Left lobe of liver (tissue), 2 donors: ENCODE measurements at regions not wholly inside any gene's neighbourhood (a gene's known extent, or its start where the extent isn't known, plus 50 kb on each side); places are given as distances from the start of the nearest gene placed in this dataset.
A peak's percentile ranks its signal among the peaks of the same experiment; 100 is the strongest.
"Not testable (repeated sequence)": the region's sequence is repeated elsewhere in the genome, so short reads cannot be mapped to it uniquely, and the experiment has no call there.

Experiments used
- ATAC-seq: fragments of 200-7000 bp; cut with Tn5 transposase; one replicate; pipeline ENCODE4 v1.9.1; 2020; ENCODE audit warnings: mild to moderate bottlenecking, moderate library complexity
- DNase-seq: peaks from one replicate; pipeline ENCODE4 v3.0.0-alpha.2; 2020; ENCODE audit warnings: low spot score
- donor health status: DM: no; HTN: no; CAD: no; lungs with moderate emphysema.
- donor health status: DM: no; HTN: yes; CAD: no.

- ATAC-seq (no peak), DNase-seq (no peak)
These were observed 139.4 kb upstream of the KLF12 start for GRCh38 chr13:74273581-74273980.

GRCh38 chr13:74272826-74273225 lies 138.6 kb upstream of the KLF12 start:
- ATAC-seq (no peak), DNase-seq (no peak)

- ATAC-seq (no peak), DNase-seq (no peak)
These were observed 135.8 kb upstream of the KLF12 start for GRCh38 chr13:74270018-74270417.

GRCh38 chr13:74266861-74267260 lies 132.7 kb upstream of the KLF12 start:
- ATAC-seq (no peak), DNase-seq (no peak)

- no peak for ATAC-seq
These were observed 132.1 kb upstream of the KLF12 start for GRCh38 chr13:74266309-74266708.

GRCh38 chr13:74264333-74264732 lies 130.1 kb upstream of the KLF12 start:
- ATAC-seq (no peak), DNase-seq (no peak)

More at GRCh38 chr13:74266309-74266708, 132.1 kb upstream of the KLF12 start:
- DNase-seq = no peak

- DNase-seq, ATAC-seq: not testable (repeated sequence)
These were observed 126.2 kb upstream of the KLF12 start for GRCh38 chr13:74260420-74260819.

GRCh38 chr13:74259641-74260040 lies 125.4 kb upstream of the KLF12 start:
- DNase-seq = no peak
- ATAC-seq = no peak

GRCh38 chr13:74258961-74259360 lies 124.8 kb upstream of the KLF12 start:
- DNase-seq (no peak), ATAC-seq (no peak)

GRCh38 chr13:74256969-74257368 lies 122.8 kb upstream of the KLF12 start:
- no peak for ATAC-seq
- no peak for DNase-seq

- no peak for DNase-seq
- no peak for ATAC-seq
These were observed 119.0 kb upstream of the KLF12 start for GRCh38 chr13:74253161-74253560.

GRCh38 chr13:74251778-74252519 lies 117.7 kb upstream of the KLF12 start:
- no peak for ATAC-seq

GRCh38 chr13:74250738-74251190 lies 116.6 kb upstream of the KLF12 start:
- ATAC-seq = no peak
- no peak for DNase-seq

More at GRCh38 chr13:74251778-74252519, 117.7 kb upstream of the KLF12 start:
- no peak for DNase-seq

GRCh38 chr13:74248477-74248876 lies 114.3 kb upstream of the KLF12 start:
- ATAC-seq (no peak), DNase-seq (no peak)

- ATAC-seq = no peak
- DNase-seq = no peak
These were observed 112.3 kb upstream of the KLF12 start for GRCh38 chr13:74246487-74246886.

- ATAC-seq (no peak), DNase-seq (no peak)
These were observed 109.7 kb upstream of the KLF12 start for GRCh38 chr13:74243637-74244526.

GRCh38 chr13:74241343-74241742 lies 107.1 kb upstream of the KLF12 start:
- not testable (repeated sequence) for DNase-seq, ATAC-seq

- DNase-seq (no peak), ATAC-seq (no peak)
These were observed 96.8 kb upstream of the KLF12 start for GRCh38 chr13:74230984-74231501.

GRCh38 chr13:74229242-74229641 lies 95.0 kb upstream of the KLF12 start:
- ATAC-seq = peak; percentile 85
- DNase-seq = peak; percentile 57

GRCh38 chr13:74227476-74228158 lies 93.4 kb upstream of the KLF12 start:
- peak; percentile 71 for ATAC-seq

More at GRCh38 chr13:74227476-74228158, 93.4 kb upstream of the KLF12 start:
- no peak for DNase-seq
